AG04450 (cell line): ENCODE measurements at regions not wholly inside any gene's neighbourhood (a gene's known extent, or its start where the extent isn't known, plus 50 kb on each side); places are given as distances from the start of the nearest gene placed in this dataset.

Source experiments
- CTCF ChIA-PET: fragments of 300-600, 350-600 bp; formaldehyde crosslinking; extraction: SDS; loops from one replicate; lab custom pipeline; 2022; ENCODE audit warnings: antibody characterized with exemption, inconsistent platforms; lab: Charles Lee
- POLR2A ChIA-PET: fragments of 350-600 bp; formaldehyde crosslinking; extraction: SDS; loops from one replicate; lab custom pipeline; 2021; ENCODE audit warnings: antibody characterized with exemption, inconsistent platforms; lab: Yijun Ruan, JAX
- DNase-seq: peaks from one replicate; pipeline ENCODE4 v3.0.0-alpha.2; 2011; ENCODE audit warnings: low read depth, low spot score
- H3K27ac ChIP-seq: one replicate; pipeline ENCODE4 v1.5.1; 2012; ENCODE audit warnings: low read depth, low read length, control low read depth
- H3K27me3 ChIP-seq: one replicate; pipeline ENCODE4 v1.6.0; 2012; ENCODE audit warnings: low read length; ENCODE audit not compliant: control insufficient read depth, insufficient read depth
- H3K4me3 ChIP-seq: 2 replicates; pipeline ENCODE4 v1.5.1; 2011; ENCODE audit warnings: mild to moderate bottlenecking, low read depth, low read length, control low read depth
- H3K9me3 ChIP-seq: 2 replicates; pipeline ENCODE4 v1.5.1; 2012; ENCODE audit warnings: low read length; ENCODE audit not compliant: control insufficient read depth, insufficient read depth
- TF ChIP-seq, protein P1 (sequence below): IDR thresholded peaks from 2 replicates; pipeline ENCODE4 v1.5.1; 2011; ENCODE audit warnings: low read depth, low read length, control low read depth, inconsistent platforms

GRCh38 chr2:8365331-8365910, 316.4 kb upstream of the ID2 start:
- CTCF ChIA-PET = interaction anchor here (0.6 kb wide), 1 partner anchor 346 kb away, joined by 3 read pairs; no protein-coding TSS in a partner anchor

DNA sequence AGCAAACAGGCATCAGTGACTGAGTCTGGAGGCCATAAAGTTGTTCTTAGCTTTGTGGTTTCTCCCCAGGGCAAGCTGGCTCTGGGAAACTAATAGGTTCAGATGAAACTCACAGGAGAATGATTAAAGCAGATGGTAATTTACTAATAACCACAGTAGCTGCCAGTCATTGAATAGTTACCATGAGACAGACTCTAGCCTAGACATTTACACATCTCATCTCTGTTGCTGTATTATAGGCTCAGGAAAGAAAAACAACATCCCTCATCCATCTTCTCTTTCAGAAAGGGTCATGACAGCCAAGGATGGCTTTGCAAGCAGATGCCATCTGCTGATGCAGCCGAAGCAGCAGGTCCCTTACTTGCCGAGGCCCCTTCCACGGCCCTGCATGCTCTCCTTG, 314.0 kb upstream of the ID2 start:
- DNase-seq = no peak
- ChIA-PET POLR2A (no interaction called here), CTCF (no interaction called here)
- H3K4me3 ChIP-seq = no peak overlapping the region
- H3K27me3 ChIP-seq = no peaks in the 10 kb centered on the region
- H3K9me3 ChIP-seq = no peaks in the 10 kb centered on the region
- no peak overlapping the region for H3K27ac ChIP-seq
- TF ChIP-seq, protein P1, sequence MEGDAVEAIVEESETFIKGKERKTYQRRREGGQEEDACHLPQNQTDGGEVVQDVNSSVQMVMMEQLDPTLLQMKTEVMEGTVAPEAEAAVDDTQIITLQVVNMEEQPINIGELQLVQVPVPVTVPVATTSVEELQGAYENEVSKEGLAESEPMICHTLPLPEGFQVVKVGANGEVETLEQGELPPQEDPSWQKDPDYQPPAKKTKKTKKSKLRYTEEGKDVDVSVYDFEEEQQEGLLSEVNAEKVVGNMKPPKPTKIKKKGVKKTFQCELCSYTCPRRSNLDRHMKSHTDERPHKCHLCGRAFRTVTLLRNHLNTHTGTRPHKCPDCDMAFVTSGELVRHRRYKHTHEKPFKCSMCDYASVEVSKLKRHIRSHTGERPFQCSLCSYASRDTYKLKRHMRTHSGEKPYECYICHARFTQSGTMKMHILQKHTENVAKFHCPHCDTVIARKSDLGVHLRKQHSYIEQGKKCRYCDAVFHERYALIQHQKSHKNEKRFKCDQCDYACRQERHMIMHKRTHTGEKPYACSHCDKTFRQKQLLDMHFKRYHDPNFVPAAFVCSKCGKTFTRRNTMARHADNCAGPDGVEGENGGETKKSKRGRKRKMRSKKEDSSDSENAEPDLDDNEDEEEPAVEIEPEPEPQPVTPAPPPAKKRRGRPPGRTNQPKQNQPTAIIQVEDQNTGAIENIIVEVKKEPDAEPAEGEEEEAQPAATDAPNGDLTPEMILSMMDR = no peak

More at GRCh38 chr2:8365331-8365910, 316.4 kb upstream of the ID2 start:
- TF ChIP-seq, protein P1 = no peak
- POLR2A ChIA-PET = no interaction called here
- Histone ChIP-seq H3K27me3 (no peaks in the 10 kb centered on the region), H3K4me3 (no peak overlapping the region), H3K9me3 (no peaks in the 10 kb centered on the region), H3K27ac (no peak overlapping the region)
- no peak for DNase-seq

DNA sequence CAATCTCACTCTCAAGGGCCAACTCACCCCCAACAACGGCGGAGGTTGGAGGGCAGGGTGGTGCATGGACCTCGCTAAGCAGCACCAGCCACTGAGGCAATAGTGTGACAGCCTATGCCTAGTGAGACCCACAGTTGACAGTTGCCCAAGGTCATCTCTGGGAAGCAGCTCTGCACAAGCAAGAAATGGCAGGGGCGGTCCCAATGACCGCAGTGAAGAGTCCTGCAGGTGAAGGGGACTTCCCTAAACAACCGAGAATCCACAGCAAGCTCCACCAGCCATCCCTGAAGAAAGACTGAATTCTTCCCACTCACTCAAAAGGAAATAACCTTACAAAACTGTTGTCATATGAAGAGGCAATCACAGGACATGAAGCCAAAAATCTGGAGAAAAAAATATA, 313.4 kb upstream of the ID2 start:
- no peak for DNase-seq
- Histone ChIP-seq H3K27me3 (no peaks in the 10 kb centered on the region), H3K4me3 (no peak overlapping the region), H3K9me3 (no peaks in the 10 kb centered on the region), H3K27ac (no peak overlapping the region)
- ChIA-PET POLR2A (no interaction called here), CTCF (no interaction called here)
- TF ChIP-seq, protein P1 = no peak

DNA sequence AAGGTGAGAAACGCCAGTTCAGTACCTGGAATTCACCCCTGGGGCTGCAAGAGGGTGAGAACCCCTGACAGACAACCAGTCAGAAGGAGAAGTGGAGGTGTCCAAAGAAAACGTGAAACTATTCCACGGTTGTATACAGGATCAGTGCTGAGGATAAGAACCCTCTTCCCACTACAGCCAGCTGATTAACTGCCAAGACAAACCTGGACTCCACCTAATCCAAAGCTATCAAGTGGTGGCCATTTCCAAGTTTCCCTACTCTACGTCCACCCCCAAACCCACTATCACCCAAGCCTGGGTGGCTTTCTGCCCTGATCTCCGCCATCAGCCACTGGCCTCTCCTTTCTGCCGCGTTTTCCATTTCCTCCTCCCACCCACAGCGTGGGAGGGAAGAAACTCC, 312.3 kb upstream of the ID2 start:
- Histone ChIP-seq H3K27ac (no peak overlapping the region), H3K9me3 (no peaks in the 10 kb centered on the region), H3K4me3 (no peak overlapping the region), H3K27me3 (no peaks in the 10 kb centered on the region)
- DNase-seq = no peak
- ChIA-PET POLR2A (no interaction called here), CTCF (interaction anchor here (0.6 kb wide), 1 partner anchor 551 kb away, joined by 3 read pairs; no protein-coding TSS in a partner anchor)
- TF ChIP-seq, protein P1 = no peak

DNA sequence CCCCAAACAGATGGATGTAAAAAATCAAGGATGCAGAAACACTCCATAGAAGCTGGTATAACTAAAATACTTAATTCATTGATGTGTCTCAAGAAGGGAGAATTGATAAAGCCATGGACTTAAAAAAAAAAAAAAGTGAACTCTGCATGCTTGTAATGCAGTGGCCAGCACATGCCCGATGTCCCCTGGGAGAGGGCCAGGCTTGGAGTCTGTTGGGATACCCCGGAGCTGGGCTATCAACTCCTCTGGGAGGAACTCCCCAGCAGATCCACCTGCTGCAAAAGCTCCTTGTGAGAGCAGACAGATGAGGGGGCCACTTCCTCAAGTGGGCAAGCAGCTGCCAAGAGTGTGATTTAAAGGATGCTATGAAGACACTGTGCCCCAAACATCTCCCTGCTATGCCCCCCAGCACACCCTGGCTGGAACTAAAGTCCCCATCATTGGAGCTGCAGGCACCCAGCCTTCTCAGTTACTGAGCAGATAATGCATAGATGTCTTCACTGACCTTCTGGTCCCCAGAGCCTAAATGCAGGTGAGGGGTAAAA, 311.5 kb upstream of the ID2 start:
- CTCF ChIA-PET = no interaction called here
- Histone ChIP-seq H3K27ac (no peak overlapping the region), H3K27me3 (no peaks in the 10 kb centered on the region), H3K9me3 (no peaks in the 10 kb centered on the region), H3K4me3 (no peak overlapping the region)
- TF ChIP-seq, protein P1 = no peak
- no peak for DNase-seq
- POLR2A ChIA-PET = no interaction called here
